ENCODE measurements at regions not wholly inside any gene's neighbourhood (a gene's known extent, or its start where the extent isn't known, plus 50 kb on each side); places are given as distances from the start of the nearest gene placed in this dataset.
"Not testable (repeated sequence)": the region's sequence is repeated elsewhere in the genome, so short reads cannot be mapped to it uniquely, and the experiment has no call there.

- no peak for DNase-seq
Observed at GRCh38 chr2:196502386-196502785, 137.1 kb upstream of the CCDC150 start.

GRCh38 chr2:196503398-196503797 is 136.1 kb upstream of the CCDC150 start:
- DNase-seq = no peak

- no peak for DNase-seq
Observed at GRCh38 chr2:196504788-196505187, 134.7 kb upstream of the CCDC150 start.

- no peak for DNase-seq
Observed at GRCh38 chr2:196510246-196510645, 129.3 kb upstream of the CCDC150 start.

GRCh38 chr2:196511258-196512168 is 128.0 kb upstream of the CCDC150 start:
- no peak for DNase-seq

- DNase-seq = no peak
Observed at GRCh38 chr2:196513796-196514526, 125.6 kb upstream of the CCDC150 start.

GRCh38 chr2:196514641-196515040 is 124.9 kb upstream of the CCDC150 start:
- no peak for DNase-seq

- no peak for DNase-seq
Observed at GRCh38 chr2:196515051-196515450, 124.5 kb upstream of the CCDC150 start.

GRCh38 chr2:196515608-196516007 is 123.9 kb upstream of the CCDC150 start:
- DNase-seq = no peak

GRCh38 chr2:196516564-196516963 is 123.0 kb upstream of the CCDC150 start:
- DNase-seq = no peak

GRCh38 chr2:196520605-196521004 is 118.9 kb upstream of the CCDC150 start:
- DNase-seq = no peak

- not testable (repeated sequence) for DNase-seq
Observed at GRCh38 chr2:196526981-196527725, 112.4 kb upstream of the CCDC150 start.

GRCh38 chr2:196528486-196529223 is 110.9 kb upstream of the CCDC150 start:
- no peak for DNase-seq

- DNase-seq = no peak
Observed at GRCh38 chr2:196530910-196531309, 108.6 kb upstream of the CCDC150 start.

- DNase-seq = no peak
Observed at GRCh38 chr2:196533772-196534397, 105.6 kb upstream of the CCDC150 start.

- DNase-seq = no peak
Observed at GRCh38 chr2:196534495-196534894, 105.0 kb upstream of the CCDC150 start.

- no peak for DNase-seq
Observed at GRCh38 chr2:196535061-196535460, 104.5 kb upstream of the CCDC150 start.

GRCh38 chr2:196535742-196536141 is 103.8 kb upstream of the CCDC150 start:
- no peak for DNase-seq

GRCh38 chr2:196537311-196537710 is 102.2 kb upstream of the CCDC150 start:
- no peak for DNase-seq

- DNase-seq = no peak
Observed at GRCh38 chr2:196538189-196538588, 101.3 kb upstream of the CCDC150 start.

- no peak for DNase-seq
Observed at GRCh38 chr2:196538646-196539045, 100.9 kb upstream of the CCDC150 start.

- DNase-seq = no peak
Observed at GRCh38 chr2:196544906-196545433, 94.5 kb upstream of the CCDC150 start.
